ENCODE measurements at regions not wholly inside any gene's neighbourhood (a gene's known extent, or its start where the extent isn't known, plus 50 kb on each side); places are given as distances from the start of the nearest gene placed in this dataset.
"Not testable (repeated sequence)": the region's sequence is repeated elsewhere in the genome, so short reads cannot be mapped to it uniquely, and the experiment has no call there.

GRCh38 chr5:167105941-167106340 lies 1185.5 kb upstream of the WWC1 start:
- in situ Hi-C loops (cut with MboI; ENCODE audit: low pct_ligation_motif_present in 1 of 4, low pct_unique_long_range_greater_than_20kb in 1 of 4, low sequenced_read_pairs in 3 of 4) (no loop called here), intact Hi-C loops (cut with DNase I; ENCODE audit: low total_unique reads) (no loop called here)
- TF ChIP-seq CTCF (IDR thresholded peaks at IDR 0.05) = no peak
- no peak overlapping the region for H3K4me3 ChIP-seq
- no peaks in the 10 kb centered on the region for H3K36me3 ChIP-seq
- 31 to 33% methylated on average over 2 of the region's 2 CpGs for WGBS, 2 donors (ENCODE audit: low coverage in 1 of 2)
- H3K9me3 ChIP-seq = no peaks in the 10 kb centered on the region
- peaks cover 0 to 6% (median 0%) of the 10 kb centered on the region in 4 donors for H3K4me1 ChIP-seq
- no peak overlapping the region for H3K27ac ChIP-seq
- no peak for DNase-seq
- H3K27me3 ChIP-seq = no peaks in the 10 kb centered on the region

GRCh38 chr5:167107684-167108083 lies 1183.8 kb upstream of the WWC1 start:
- no peaks in the 10 kb centered on the region for H3K36me3 ChIP-seq
- H3K27ac ChIP-seq = no peak overlapping the region
- H3K27me3 ChIP-seq = no peaks in the 10 kb centered on the region
- 71 to 85% methylated on average over 4 of the region's 4 CpGs for WGBS, 2 donors (ENCODE audit: low coverage in 1 of 2)
- in situ Hi-C loops (cut with MboI; ENCODE audit: low pct_ligation_motif_present in 1 of 4, low pct_unique_long_range_greater_than_20kb in 1 of 4, low sequenced_read_pairs in 3 of 4) = no loop called here
- H3K4me3 ChIP-seq = no peak overlapping the region
- no peaks in the 10 kb centered on the region for H3K9me3 ChIP-seq
- no peak for DNase-seq
- intact Hi-C loops (cut with DNase I; ENCODE audit: low total_unique reads) = no loop called here
- peaks cover 0 to 6% (median 0%) of the 10 kb centered on the region in 4 donors for H3K4me1 ChIP-seq
- no peak for TF ChIP-seq CTCF (IDR thresholded peaks at IDR 0.05)
- TF ChIP-seq POLR2AphosphoS5 (IDR thresholded peaks at IDR 0.05) = no peak
- no peak for TF ChIP-seq EP300 (IDR thresholded peaks at IDR 0.05; ENCODE audit: low read depth)
- TF ChIP-seq POLR2A (IDR thresholded peaks at IDR 0.05) = no peak

GRCh38 chr5:167108266-167108665 lies 1183.2 kb upstream of the WWC1 start:
- intact Hi-C loops (cut with DNase I; ENCODE audit: low total_unique reads); H3K4me3 ChIP-seq; H3K36me3 ChIP-seq; H3K27ac ChIP-seq; DNase-seq; H3K9me3 ChIP-seq; H3K4me1 ChIP-seq; H3K27me3 ChIP-seq; in situ Hi-C loops (cut with MboI; ENCODE audit: low pct_ligation_motif_present in 1 of 4, low pct_unique_long_range_greater_than_20kb in 1 of 4, low sequenced_read_pairs in 3 of 4): not testable (repeated sequence)
- 80 to 88% methylated on average over 7 to 9 of the region's 9 CpGs for WGBS, 2 donors (ENCODE audit: low coverage in 1 of 2)

GRCh38 chr5:167112556-167112955 lies 1178.9 kb upstream of the WWC1 start:
- DNase-seq = no peak
- H3K9me3 ChIP-seq = no peaks in the 10 kb centered on the region
- no peak overlapping the region for H3K27ac ChIP-seq
- no peaks in the 10 kb centered on the region for H3K36me3 ChIP-seq
- H3K27me3 ChIP-seq = no peaks in the 10 kb centered on the region
- no peak overlapping the region for H3K4me3 ChIP-seq
- in situ Hi-C loops (cut with MboI; ENCODE audit: low pct_ligation_motif_present in 1 of 4, low pct_unique_long_range_greater_than_20kb in 1 of 4, low sequenced_read_pairs in 3 of 4) (no loop called here), intact Hi-C loops (cut with DNase I; ENCODE audit: low total_unique reads) (no loop called here)
- no peak for TF ChIP-seq EP300 (IDR thresholded peaks at IDR 0.05; ENCODE audit: low read depth)
- WGBS, 2 donors (ENCODE audit: low coverage in 1 of 2) = 50 to 72% methylated on average over 2 of the region's 2 CpGs
- H3K4me1 ChIP-seq = no peaks in the 10 kb centered on the region

- 80 to 91% methylated on average over 3 of the region's 3 CpGs for WGBS, 2 donors (ENCODE audit: low coverage in 1 of 2)
- in situ Hi-C loops (cut with MboI; ENCODE audit: low pct_ligation_motif_present in 1 of 4, low pct_unique_long_range_greater_than_20kb in 1 of 4, low sequenced_read_pairs in 3 of 4) = no loop called here
- Histone ChIP-seq H3K27ac (no peak overlapping the region), H3K27me3 (no peaks in the 10 kb centered on the region), H3K9me3 (no peaks in the 10 kb centered on the region), H3K4me3 (no peak overlapping the region), H3K36me3 (no peaks in the 10 kb centered on the region), H3K4me1 (peaks cover 0 to 2% (median 0%) of the 10 kb centered on the region in 4 donors)
- intact Hi-C loops (cut with DNase I; ENCODE audit: low total_unique reads) = no loop called here
- TF ChIP-seq POLR2AphosphoS5 (IDR thresholded peaks at IDR 0.05) (no peak), EP300 (IDR thresholded peaks at IDR 0.05; ENCODE audit: low read depth) (no peak), CTCF (IDR thresholded peaks at IDR 0.05) (no peak)
- DNase-seq = no peak
These were observed 1169.2 kb upstream of the WWC1 start for GRCh38 chr5:167122267-167122666.

Measured in transverse colon (tissue), 4 donors.